ENCODE measurements at regions not wholly inside any gene's neighbourhood (a gene's known extent, or its start where the extent isn't known, plus 50 kb on each side); places are given as distances from the start of the nearest gene placed in this dataset.

- TF ChIP-seq CTCF (IDR thresholded peaks at IDR 0.05) (no peak), POLR2A (IDR thresholded peaks at IDR 0.05) (no peak)
Measured at GRCh38 chr18:77329651-77330050, 80.0 kb downstream of the GALR1 start.
